Testis (tissue), 2 donors: ENCODE measurements at regions not wholly inside any gene's neighbourhood (a gene's known extent, or its start where the extent isn't known, plus 50 kb on each side); places are given as distances from the start of the nearest gene placed in this dataset.

ENCODE experiments used
- DNase-seq: peaks from one replicate; pipeline ENCODE4 v3.0.0-alpha.2; 2019
- H3K27ac ChIP-seq, 2 donors: fragments of 200-600 bp; sonication (generic); one replicate each; pipeline ENCODE4 v1.5.1; 2019
- H3K27me3 ChIP-seq: fragments of 200-600 bp; sonication (generic); one replicate; pipeline ENCODE4 v1.5.1; 2019
- H3K36me3 ChIP-seq: fragments of 200-600 bp; sonication (generic); one replicate; pipeline ENCODE4 v1.5.1; 2017; ENCODE audit warnings: low read depth; ENCODE audit errors: missing control alignments
- H3K4me1 ChIP-seq: fragments of 200-600 bp; sonication (generic); one replicate; pipeline ENCODE4 v1.5.1; 2019
- H3K4me3 ChIP-seq, 2 donors: fragments of 200-600 bp; sonication (generic); one replicate each; pipeline ENCODE4 v1.5.1; 2017 to 2019
- H3K9me3 ChIP-seq: fragments of 200-600 bp; sonication (generic); one replicate; pipeline ENCODE4 v1.5.1; 2017
- CTCF ChIP-seq, 3 experiments: fragments of 450-650 bp in 2 of 3; fragments of 200-600 bp in 1 of 3; sonication (generic) in 1 of 3; IDR thresholded peaks; one replicate each; pipeline ENCODE4 v1.5.1; 2016 to 2019; ENCODE audit warnings: antibody characterized with exemption in 3 of 3, mild to moderate bottlenecking in 2 of 3, moderate library complexity in 1 of 3
- POLR2A ChIP-seq: fragments of 450-650 bp; IDR thresholded peaks from one replicate; pipeline ENCODE4 v1.6.1; 2017; ENCODE audit warnings: antibody characterized with exemption, mild to moderate bottlenecking, moderate library complexity
- WGBS, 2 donors: methylation state at CpG; one replicate each; pipeline ENCODE4 v1.1.5; 2018; 5-methylcytosine and 5-hydroxymethylcytosine counted together
- intact Hi-C: fragments of 100-400 bp; cut with DNase I; formaldehyde crosslinking; loops from one replicate; pipeline ENCODE4 v1.15.1; 2023; ENCODE audit warnings: low total_unique reads

GRCh38 chrX:128582036-128582435, 529.8 kb upstream of the ACTRT1 start:
- TF ChIP-seq POLR2A (no peak), CTCF (IDR thresholded peaks at IDR 0.05) (no peak)
- intact Hi-C loops, result no loop called here
- WGBS, 2 donors, result 69 to 86% methylated on average over 6 of the region's 6 CpGs

GRCh38 chrX:128581615-128582014, 529.4 kb upstream of the ACTRT1 start:
- Histone ChIP-seq H3K36me3 (no peaks in the 10 kb centered on the region), H3K4me1 (no peaks in the 10 kb centered on the region), H3K4me3 (no peak overlapping the region), H3K27me3 (no peaks in the 10 kb centered on the region), H3K27ac (no peak overlapping the region), H3K9me3 (no peaks in the 10 kb centered on the region)
- DNase-seq, result no peak
- intact Hi-C loops, result no loop called here
- 68 to 96% methylated on average over 2 of the region's 2 CpGs for WGBS, 2 donors
- TF ChIP-seq POLR2A (no peak), CTCF (IDR thresholded peaks at IDR 0.05) (no peak)

More at GRCh38 chrX:128582036-128582435, 529.8 kb upstream of the ACTRT1 start:
- DNase-seq, result no peak
- Histone ChIP-seq H3K4me3 (no peak overlapping the region), H3K27ac (no peak overlapping the region), H3K9me3 (no peaks in the 10 kb centered on the region), H3K36me3 (no peaks in the 10 kb centered on the region), H3K4me1 (no peaks in the 10 kb centered on the region), H3K27me3 (no peaks in the 10 kb centered on the region)

DNA sequence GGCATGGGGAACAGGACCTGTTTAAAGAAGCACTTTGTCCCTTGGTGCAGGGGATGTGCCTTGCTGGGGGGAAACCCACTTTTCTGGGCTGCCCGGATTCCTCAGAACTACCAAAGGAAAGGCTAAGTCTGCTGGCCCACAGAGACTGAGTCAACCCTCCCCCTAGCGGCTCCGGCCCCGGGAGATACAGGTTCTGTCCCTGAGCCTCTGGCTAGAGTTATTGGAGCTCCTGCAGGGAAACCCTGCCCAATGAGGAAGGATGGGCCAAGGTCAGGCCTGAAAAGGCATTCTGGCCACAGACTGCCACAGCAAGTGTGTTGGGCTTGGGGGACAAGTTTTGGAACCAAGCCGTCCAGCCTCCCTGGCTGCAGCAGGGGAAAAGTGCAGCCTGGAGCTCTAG, 490.9 kb upstream of the ACTRT1 start:
- Histone ChIP-seq H3K27me3 (no peaks in the 10 kb centered on the region), H3K4me1 (no peaks in the 10 kb centered on the region), H3K27ac (no peak overlapping the region), H3K4me3 (no peak overlapping the region), H3K36me3 (no peaks in the 10 kb centered on the region), H3K9me3 (no peaks in the 10 kb centered on the region)
- intact Hi-C loops, result no loop called here
- no peak for TF ChIP-seq POLR2A
- no peak for TF ChIP-seq CTCF (IDR thresholded peaks at IDR 0.05)
- no peak for DNase-seq
- 100% methylated on average over 1 of the region's 5 CpGs; no CpG with 5 or more reads in 1 of the 2 donors for WGBS, 2 donors

GRCh38 chrX:128518508-128518907, 466.3 kb upstream of the ACTRT1 start:
- no peaks in the 10 kb centered on the region for H3K36me3 ChIP-seq
- H3K4me3 ChIP-seq, result no peak overlapping the region
- H3K27me3 ChIP-seq, result no peaks in the 10 kb centered on the region
- H3K9me3 ChIP-seq, result no peaks in the 10 kb centered on the region
- WGBS, 2 donors, result 58 to 90% methylated on average over 3 of the region's 3 CpGs
- no peaks in the 10 kb centered on the region for H3K4me1 ChIP-seq
- H3K27ac ChIP-seq, result no peak overlapping the region
- intact Hi-C loops, result no loop called here
- TF ChIP-seq POLR2A (no peak), CTCF (IDR thresholded peaks at IDR 0.05) (no peak)
- no peak for DNase-seq

- TF ChIP-seq CTCF (IDR thresholded peaks at IDR 0.05), result no peak
- TF ChIP-seq POLR2A, result no peak
- WGBS, 2 donors, result 89% methylated on average over 3 of the region's 3 CpGs; no CpG with 5 or more reads in 1 of the 2 donors
These were observed 465.5 kb upstream of the ACTRT1 start for GRCh38 chrX:128517691-128518090.

More at GRCh38 chrX:128517691-128518090, 465.5 kb upstream of the ACTRT1 start:
- Histone ChIP-seq H3K9me3 (no peaks in the 10 kb centered on the region), H3K4me1 (no peaks in the 10 kb centered on the region), H3K36me3 (no peaks in the 10 kb centered on the region), H3K4me3 (no peak overlapping the region), H3K27ac (no peak overlapping the region), H3K27me3 (no peaks in the 10 kb centered on the region)
- DNase-seq, result no peak
- intact Hi-C loops, result no loop called here
